ENCODE measurements at regions not wholly inside any gene's neighbourhood (a gene's known extent, or its start where the extent isn't known, plus 50 kb on each side); places are given as distances from the start of the nearest gene placed in this dataset.

GRCh38 chr11:104319396-104319795 is 155.4 kb upstream of the PDGFD start:
- no peaks in the 10 kb centered on the region for H3K4me1 ChIP-seq
- Mint-ChIP-seq H3K4me3 (no peak overlapping the region), H3K4me1 (peaks cover 3% of the 10 kb centered on the region), H3K36me3 (no peaks in the 10 kb centered on the region), H3K9me3 (no peaks in the 10 kb centered on the region), H3K27me3 (ENCODE audit: insufficient read depth, low read depth) (peaks cover 2% of the 10 kb centered on the region), H3K27ac (no peak overlapping the region)
- H3K9me3 ChIP-seq (ENCODE audit: low read depth) = no peaks in the 10 kb centered on the region
- H4K20me1 ChIP-seq (ENCODE audit: low read depth) = no peaks in the 10 kb centered on the region
- no peak overlapping the region for H3K9ac ChIP-seq
- no peaks in the 10 kb centered on the region for H3K79me2 ChIP-seq (ENCODE audit: low read depth)
- no peaks in the 10 kb centered on the region for H3K36me3 ChIP-seq
- no peaks in the 10 kb centered on the region for H3F3A ChIP-seq (ENCODE audit: low read depth)
- no peak for TF ChIP-seq CTCF (IDR thresholded peaks at IDR 0.05)
- TF ChIP-seq EZH2phosphoT487 (IDR thresholded peaks at IDR 0.05) = no peak
- H3K4me3 ChIP-seq = no peak overlapping the region
- no peak overlapping the region for H3K27ac ChIP-seq
- no peaks in the 10 kb centered on the region for H3K27me3 ChIP-seq
- no peak overlapping the region for H3K4me2 ChIP-seq
- no peak overlapping the region for H2AFZ ChIP-seq (replicated peaks)
- DNase-seq (ENCODE audit: low spot score) = no peak

- Mint-ChIP-seq H3K27me3 (ENCODE audit: insufficient read depth, low read depth) (no peaks in the 10 kb centered on the region), H3K27ac (no peak overlapping the region), H3K9me3 (no peaks in the 10 kb centered on the region), H3K36me3 (no peaks in the 10 kb centered on the region), H3K4me3 (no peak overlapping the region), H3K4me1 (no peaks in the 10 kb centered on the region)
- no peaks in the 10 kb centered on the region for H3K4me1 ChIP-seq
- TF ChIP-seq CTCF (IDR thresholded peaks at IDR 0.05) (no peak), EZH2 (IDR thresholded peaks at IDR 0.05) (no peak), EZH2phosphoT487 (IDR thresholded peaks at IDR 0.05) (no peak)
- H3K79me2 ChIP-seq (ENCODE audit: low read depth) = no peaks in the 10 kb centered on the region
- no peak for DNase-seq (ENCODE audit: low spot score)
- H4K20me1 ChIP-seq (ENCODE audit: low read depth) = no peaks in the 10 kb centered on the region
- H3K27me3 ChIP-seq = no peaks in the 10 kb centered on the region
- no peak overlapping the region for H3K4me3 ChIP-seq
- no peaks in the 10 kb centered on the region for H3K9me3 ChIP-seq (ENCODE audit: low read depth)
- H3K9ac ChIP-seq = no peak overlapping the region
- no peak overlapping the region for H3K27ac ChIP-seq
- H3F3A ChIP-seq (ENCODE audit: low read depth) = no peaks in the 10 kb centered on the region
- no peak overlapping the region for H2AFZ ChIP-seq (replicated peaks)
- H3K36me3 ChIP-seq = no peaks in the 10 kb centered on the region
- no peak overlapping the region for H3K4me2 ChIP-seq
Measured at GRCh38 chr11:104306862-104307474, 143.0 kb upstream of the PDGFD start.

GRCh38 chr11:104301776-104302175 is 137.8 kb upstream of the PDGFD start:
- H4K20me1 ChIP-seq (ENCODE audit: low read depth) = no peaks in the 10 kb centered on the region
- Mint-ChIP-seq H3K36me3 (no peaks in the 10 kb centered on the region), H3K27me3 (ENCODE audit: insufficient read depth, low read depth) (no peaks in the 10 kb centered on the region), H3K4me3 (no peak overlapping the region), H3K9me3 (no peaks in the 10 kb centered on the region), H3K27ac (no peak overlapping the region), H3K4me1 (no peaks in the 10 kb centered on the region)
- H3K4me1 ChIP-seq = no peaks in the 10 kb centered on the region
- no peaks in the 10 kb centered on the region for H3F3A ChIP-seq (ENCODE audit: low read depth)
- H3K27ac ChIP-seq = no peak overlapping the region
- no peak for TF ChIP-seq EZH2 (IDR thresholded peaks at IDR 0.05)
- no peak for TF ChIP-seq CTCF (IDR thresholded peaks at IDR 0.05)
- no peak for TF ChIP-seq EZH2phosphoT487 (IDR thresholded peaks at IDR 0.05)
- no peak overlapping the region for H3K4me3 ChIP-seq
- H3K27me3 ChIP-seq = no peaks in the 10 kb centered on the region
- H3K36me3 ChIP-seq = no peaks in the 10 kb centered on the region
- no peaks in the 10 kb centered on the region for H3K9me3 ChIP-seq (ENCODE audit: low read depth)
- no peak overlapping the region for H3K9ac ChIP-seq
- no peak overlapping the region for H3K4me2 ChIP-seq
- H2AFZ ChIP-seq (replicated peaks) = no peak overlapping the region
- H3K79me2 ChIP-seq (ENCODE audit: low read depth) = no peaks in the 10 kb centered on the region
- DNase-seq (ENCODE audit: low spot score) = no peak
